ENCODE measurements at regions not wholly inside any gene's neighbourhood (a gene's known extent, or its start where the extent isn't known, plus 50 kb on each side); places are given as distances from the start of the nearest gene placed in this dataset.
"Not testable (repeated sequence)": the region's sequence is repeated elsewhere in the genome, so short reads cannot be mapped to it uniquely, and the experiment has no call there.

GRCh38 chr13:56459286-56459685 lies 681.4 kb upstream of the PRR20A start:
- intact Hi-C loops (cut with micrococcal nuclease), result no loop called here
- Mint-ChIP-seq H3K4me3 (no peak overlapping the region), H3K9me3 (peaks cover 15% of the 10 kb centered on the region), H3K27me3 (no peaks in the 10 kb centered on the region), H3K4me1 (ENCODE audit: low read depth) (no peaks in the 10 kb centered on the region), H3K27ac (no peak overlapping the region), H3K36me3 (ENCODE audit: low read depth) (no peaks in the 10 kb centered on the region)
- DNase-seq (no peak), ATAC-seq (no peak)
- CTCF ChIA-PET, result no interaction called here
- TF ChIP-seq CTCF (IDR thresholded peaks at IDR 0.05), result no peak
- POLR2A ChIA-PET, result no interaction called here

DNA sequence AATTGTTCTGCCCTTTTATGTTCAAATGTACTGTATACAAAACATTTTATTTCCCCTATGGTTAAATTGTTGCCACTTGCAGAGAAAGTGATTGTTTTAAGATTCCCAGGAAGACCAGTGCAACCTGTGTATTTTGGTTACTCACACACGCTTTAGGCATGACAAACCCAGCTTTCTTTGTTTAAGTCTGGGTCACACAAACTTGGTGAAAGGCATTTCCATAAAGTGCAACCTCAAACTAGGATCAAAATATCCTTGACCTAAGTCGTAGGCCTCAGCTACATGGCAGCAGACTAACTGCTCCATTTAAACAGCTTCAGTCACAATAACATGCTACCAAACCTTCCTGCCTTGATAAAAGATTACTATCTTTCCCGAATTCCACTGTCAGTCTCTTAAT lies 639.0 kb upstream of the PRR20A start:
- no peak overlapping the region for H3K4me3 Mint-ChIP-seq
- H3K36me3 Mint-ChIP-seq (ENCODE audit: low read depth), result no peaks in the 10 kb centered on the region
- intact Hi-C loops (cut with micrococcal nuclease), result no loop called here
- TF ChIP-seq CTCF (IDR thresholded peaks at IDR 0.05), result no peak
- no peaks in the 10 kb centered on the region for H3K4me1 Mint-ChIP-seq (ENCODE audit: low read depth)
- H3K27me3 Mint-ChIP-seq, result no peaks in the 10 kb centered on the region
- ChIA-PET CTCF (interaction anchor here (1.4 kb wide), 1 partner anchor 9 kb away, joined by 4 read pairs; no protein-coding TSS in a partner anchor), POLR2A (no interaction called here)
- no peak overlapping the region for H3K27ac Mint-ChIP-seq
- ATAC-seq (no peak), DNase-seq (no peak)
- peaks cover 8% of the 10 kb centered on the region for H3K9me3 Mint-ChIP-seq

- peaks cover 12% of the 10 kb centered on the region for H3K9me3 Mint-ChIP-seq
- ChIA-PET POLR2A (no interaction called here), CTCF (no interaction called here)
- ATAC-seq (no peak), DNase-seq (no peak)
- no peak for TF ChIP-seq CTCF (IDR thresholded peaks at IDR 0.05)
- intact Hi-C loops (cut with micrococcal nuclease), result no loop called here
- no peak overlapping the region for H3K4me3 Mint-ChIP-seq
- no peak overlapping the region for H3K27ac Mint-ChIP-seq
- no peaks in the 10 kb centered on the region for H3K27me3 Mint-ChIP-seq
- no peaks in the 10 kb centered on the region for H3K4me1 Mint-ChIP-seq (ENCODE audit: low read depth)
- no peaks in the 10 kb centered on the region for H3K36me3 Mint-ChIP-seq (ENCODE audit: low read depth)
Observed at GRCh38 chr13:56510836-56511235, 629.9 kb upstream of the PRR20A start.

DNA sequence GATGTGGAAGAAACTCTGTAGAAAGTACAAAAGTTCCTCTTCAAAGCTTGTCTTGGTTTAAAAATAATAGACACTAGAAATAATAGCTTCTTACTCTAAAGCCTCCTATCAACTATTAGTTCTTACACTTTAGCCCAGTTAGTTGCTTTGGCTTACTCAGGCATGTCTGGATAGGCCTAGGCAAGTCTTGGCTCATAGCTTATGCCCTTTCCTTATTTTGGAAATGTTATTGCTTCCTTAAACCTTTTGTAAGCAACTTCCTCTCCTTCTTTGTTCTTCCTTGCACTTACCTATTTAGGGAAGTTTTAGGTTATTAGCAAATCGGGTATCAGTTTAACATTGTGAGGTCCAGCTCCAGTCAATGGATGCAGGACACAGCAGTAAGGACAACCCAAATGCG lies 628.4 kb upstream of the PRR20A start:
- CTCF ChIA-PET; DNase-seq; H3K27ac Mint-ChIP-seq; H3K4me1 Mint-ChIP-seq (ENCODE audit: low read depth); H3K27me3 Mint-ChIP-seq; H3K36me3 Mint-ChIP-seq (ENCODE audit: low read depth); ATAC-seq; POLR2A ChIA-PET; H3K4me3 Mint-ChIP-seq; intact Hi-C loops (cut with micrococcal nuclease); H3K9me3 Mint-ChIP-seq: not testable (repeated sequence)

GRCh38 chr13:56515441-56515840 lies 625.3 kb upstream of the PRR20A start:
- Mint-ChIP-seq H3K4me1 (ENCODE audit: low read depth) (no peaks in the 10 kb centered on the region), H3K4me3 (no peak overlapping the region), H3K36me3 (ENCODE audit: low read depth) (no peaks in the 10 kb centered on the region), H3K27me3 (no peaks in the 10 kb centered on the region), H3K27ac (no peak overlapping the region), H3K9me3 (peaks cover 8% of the 10 kb centered on the region)
- POLR2A ChIA-PET, result no interaction called here
- CTCF ChIA-PET, result no interaction called here
- DNase-seq, result no peak
- intact Hi-C loops (cut with micrococcal nuclease), result no loop called here
- TF ChIP-seq CTCF (IDR thresholded peaks at IDR 0.05), result no peak
- ATAC-seq, result no peak
